T-helper 2 cell treated with Interferon-gamma antibody and Interleukin-4, amounts not matched to agents 100 ng/mL and 5 ng/mL, for 36 hours (primary cell): ENCODE measurements at regions not wholly inside any gene's neighbourhood (a gene's known extent, or its start where the extent isn't known, plus 50 kb on each side); places are given as distances from the start of the nearest gene placed in this dataset.

ENCODE experiments used
- intact Hi-C: fragments of 100-400 bp; cut with micrococcal nuclease; formaldehyde crosslinking; loops from one replicate; pipeline ENCODE4 v1.15.1; 2023

GRCh38 chr5:61683926-61684325, 351.9 kb downstream of the ZSWIM6 start:
- intact Hi-C loops = no loop called here

- intact Hi-C loops = no loop called here
Observed at GRCh38 chr5:61686491-61687257, 354.6 kb downstream of the ZSWIM6 start.

GRCh38 chr5:61687371-61687770, 355.3 kb downstream of the ZSWIM6 start:
- intact Hi-C loops = no loop called here

GRCh38 chr5:61689153-61689846, 357.2 kb downstream of the ZSWIM6 start:
- intact Hi-C loops = no loop called here

- intact Hi-C loops = no loop called here
Observed at GRCh38 chr5:61697809-61698558, 365.9 kb downstream of the ZSWIM6 start.

- intact Hi-C loops = no loop called here
Observed at GRCh38 chr5:61701877-61702602, 370.0 kb downstream of the ZSWIM6 start.

- intact Hi-C loops = no loop called here
Observed at GRCh38 chr5:61702784-61703183, 370.7 kb downstream of the ZSWIM6 start.

GRCh38 chr5:61704289-61704688, 372.2 kb downstream of the ZSWIM6 start:
- intact Hi-C loops = no loop called here

GRCh38 chr5:61706751-61707150, 374.7 kb downstream of the ZSWIM6 start:
- intact Hi-C loops = no loop called here

- intact Hi-C loops = no loop called here
Observed at GRCh38 chr5:61719124-61719523, 387.1 kb downstream of the ZSWIM6 start.

GRCh38 chr5:61720829-61721228, 388.8 kb downstream of the ZSWIM6 start:
- intact Hi-C loops = no loop called here

GRCh38 chr5:61724102-61724501, 392.0 kb downstream of the ZSWIM6 start:
- intact Hi-C loops = no loop called here

GRCh38 chr5:61728287-61728686, 396.2 kb downstream of the ZSWIM6 start:
- intact Hi-C loops = no loop called here

GRCh38 chr5:61730866-61731265, 398.8 kb downstream of the ZSWIM6 start:
- intact Hi-C loops = no loop called here

GRCh38 chr5:61731267-61731945, 399.3 kb downstream of the ZSWIM6 start:
- intact Hi-C loops = no loop called here

- intact Hi-C loops = no loop called here
Observed at GRCh38 chr5:61731946-61732314, 399.9 kb downstream of the ZSWIM6 start.

- intact Hi-C loops = no loop called here
Observed at GRCh38 chr5:61732369-61732768, 400.3 kb downstream of the ZSWIM6 start.

GRCh38 chr5:61732796-61733195, 400.7 kb downstream of the ZSWIM6 start:
- intact Hi-C loops = no loop called here

- intact Hi-C loops = no loop called here
Observed at GRCh38 chr5:61734001-61734400, 401.9 kb downstream of the ZSWIM6 start.

GRCh38 chr5:61734966-61735365, 402.9 kb downstream of the ZSWIM6 start:
- intact Hi-C loops = no loop called here

- intact Hi-C loops = no loop called here
Observed at GRCh38 chr5:61735531-61735930, 403.5 kb downstream of the ZSWIM6 start.
